ENCODE measurements at regions not wholly inside any gene's neighbourhood (a gene's known extent, or its start where the extent isn't known, plus 50 kb on each side); places are given as distances from the start of the nearest gene placed in this dataset.

GRCh38 chr2:129361688-129362087 lies 617.8 kb upstream of the RAB6C start:
- Histone ChIP-seq H3K27ac (ENCODE audit: insufficient read depth, low read length, poor library complexity, severe bottlenecking) (no peak overlapping the region), H3K36me3 (ENCODE audit: control insufficient read depth, insufficient read depth, low read length) (no peaks in the 10 kb centered on the region), H3K4me3 (ENCODE audit: low read depth, low read length) (no peak overlapping the region), H3K27me3 (ENCODE audit: control insufficient read depth, insufficient read depth, low read length) (no peaks in the 10 kb centered on the region), H3K9me3 (ENCODE audit: control insufficient read depth in 2 of 2, low read length in 2 of 2) (no peaks in the 10 kb centered on the region), H3K4me1 (ENCODE audit: control insufficient read depth, insufficient read depth, low read length, poor library complexity, severe bottlenecking) (no peaks in the 10 kb centered on the region)
- no peak overlapping the region for H3K4me3 Mint-ChIP-seq
- H3K27me3 Mint-ChIP-seq: no peaks in the 10 kb centered on the region
- ATAC-seq (ENCODE audit: low read depth in 2 of 2) (no peak), DNase-seq (no peak)
- H3K36me3 Mint-ChIP-seq: no peaks in the 10 kb centered on the region
- H3K27ac Mint-ChIP-seq: no peak overlapping the region
- no peaks in the 10 kb centered on the region for H3K4me1 Mint-ChIP-seq
- H3K9me3 Mint-ChIP-seq: peaks cover 0 to 5% (median 1%) of the 10 kb centered on the region in 7 donors

- ATAC-seq (ENCODE audit: low read depth in 2 of 2) (no peak), DNase-seq (no peak)
- no peaks in the 10 kb centered on the region for H3K36me3 Mint-ChIP-seq
- H3K27ac Mint-ChIP-seq: no peak overlapping the region
- H3K27me3 ChIP-seq (ENCODE audit: control insufficient read depth, insufficient read depth, low read length): no peaks in the 10 kb centered on the region
- no peak overlapping the region for H3K27ac ChIP-seq (ENCODE audit: insufficient read depth, low read length, poor library complexity, severe bottlenecking)
- peaks cover 0 to 5% (median 1%) of the 10 kb centered on the region in 7 donors for H3K9me3 Mint-ChIP-seq
- no peaks in the 10 kb centered on the region for H3K4me1 ChIP-seq (ENCODE audit: control insufficient read depth, insufficient read depth, low read length, poor library complexity, severe bottlenecking)
- no peak overlapping the region for H3K4me3 Mint-ChIP-seq
- no peaks in the 10 kb centered on the region for H3K4me1 Mint-ChIP-seq
- H3K27me3 Mint-ChIP-seq: no peaks in the 10 kb centered on the region
- H3K4me3 ChIP-seq (ENCODE audit: low read depth, low read length): no peak overlapping the region
- H3K9me3 ChIP-seq (ENCODE audit: control insufficient read depth in 2 of 2, low read length in 2 of 2): no peaks in the 10 kb centered on the region
- no peaks in the 10 kb centered on the region for H3K36me3 ChIP-seq (ENCODE audit: control insufficient read depth, insufficient read depth, low read length)
Measured at GRCh38 chr2:129366263-129366662, 613.2 kb upstream of the RAB6C start.

GRCh38 chr2:129367107-129367506 lies 612.4 kb upstream of the RAB6C start:
- H3K4me3 ChIP-seq (ENCODE audit: low read depth, low read length): no peak overlapping the region
- H3K9me3 Mint-ChIP-seq: peaks cover 0 to 5% (median 1%) of the 10 kb centered on the region in 7 donors
- no peak for ATAC-seq (ENCODE audit: low read depth in 2 of 2)
- no peaks in the 10 kb centered on the region for H3K4me1 Mint-ChIP-seq
- H3K36me3 Mint-ChIP-seq: no peaks in the 10 kb centered on the region
- no peaks in the 10 kb centered on the region for H3K27me3 Mint-ChIP-seq
- H3K27me3 ChIP-seq (ENCODE audit: control insufficient read depth, insufficient read depth, low read length): no peaks in the 10 kb centered on the region
- H3K9me3 ChIP-seq (ENCODE audit: control insufficient read depth in 2 of 2, low read length in 2 of 2): no peaks in the 10 kb centered on the region
- no peak overlapping the region for H3K27ac Mint-ChIP-seq
- H3K36me3 ChIP-seq (ENCODE audit: control insufficient read depth, insufficient read depth, low read length): no peaks in the 10 kb centered on the region
- H3K4me3 Mint-ChIP-seq: no peak overlapping the region
- DNase-seq: no peak
- H3K27ac ChIP-seq (ENCODE audit: insufficient read depth, low read length, poor library complexity, severe bottlenecking): no peak overlapping the region
- H3K4me1 ChIP-seq (ENCODE audit: control insufficient read depth, insufficient read depth, low read length, poor library complexity, severe bottlenecking): no peaks in the 10 kb centered on the region

- DNase-seq: no peak
- Mint-ChIP-seq H3K9me3 (peaks cover 0 to 5% (median 1%) of the 10 kb centered on the region in 7 donors), H3K27ac (no peak overlapping the region)
Measured at GRCh38 chr2:129369437-129369836, 610.0 kb upstream of the RAB6C start.

GRCh38 chr2:129374452-129374851 lies 605.0 kb upstream of the RAB6C start:
- Histone ChIP-seq H3K4me1 (ENCODE audit: control insufficient read depth, insufficient read depth, low read length, poor library complexity, severe bottlenecking) (no peaks in the 10 kb centered on the region), H3K27ac (ENCODE audit: insufficient read depth, low read length, poor library complexity, severe bottlenecking) (no peak overlapping the region), H3K36me3 (ENCODE audit: control insufficient read depth, insufficient read depth, low read length) (no peaks in the 10 kb centered on the region), H3K9me3 (ENCODE audit: control insufficient read depth in 2 of 2, low read length in 2 of 2) (no peaks in the 10 kb centered on the region), H3K4me3 (ENCODE audit: low read depth, low read length) (no peak overlapping the region), H3K27me3 (ENCODE audit: control insufficient read depth, insufficient read depth, low read length) (no peaks in the 10 kb centered on the region)
- Mint-ChIP-seq H3K4me3 (peak overlapping the region in 1 of 4 donors; percentile 90), H3K4me1 (no peaks in the 10 kb centered on the region), H3K9me3 (peaks cover 0 to 4% (median 0%) of the 10 kb centered on the region in 7 donors), H3K27me3 (no peaks in the 10 kb centered on the region), H3K36me3 (no peaks in the 10 kb centered on the region), H3K27ac (no peak overlapping the region)
- DNase-seq: no peak
- no peak for ATAC-seq (ENCODE audit: low read depth in 2 of 2)

More at GRCh38 chr2:129369437-129369836, 610.0 kb upstream of the RAB6C start:
- H3K9me3 ChIP-seq (ENCODE audit: control insufficient read depth in 2 of 2, low read length in 2 of 2): no peaks in the 10 kb centered on the region
- H3K4me1 Mint-ChIP-seq: no peaks in the 10 kb centered on the region
- no peak for ATAC-seq (ENCODE audit: low read depth in 2 of 2)
- H3K4me3 Mint-ChIP-seq: no peak overlapping the region
- H3K36me3 Mint-ChIP-seq: no peaks in the 10 kb centered on the region
- no peak overlapping the region for H3K4me3 ChIP-seq (ENCODE audit: low read depth, low read length)
- H3K27ac ChIP-seq (ENCODE audit: insufficient read depth, low read length, poor library complexity, severe bottlenecking): no peak overlapping the region
- no peaks in the 10 kb centered on the region for H3K27me3 Mint-ChIP-seq
- H3K36me3 ChIP-seq (ENCODE audit: control insufficient read depth, insufficient read depth, low read length): no peaks in the 10 kb centered on the region
- H3K4me1 ChIP-seq (ENCODE audit: control insufficient read depth, insufficient read depth, low read length, poor library complexity, severe bottlenecking): no peaks in the 10 kb centered on the region
- no peaks in the 10 kb centered on the region for H3K27me3 ChIP-seq (ENCODE audit: control insufficient read depth, insufficient read depth, low read length)

- ATAC-seq (ENCODE audit: low read depth in 2 of 2) (no peak), DNase-seq (no peak)
- H3K4me3 ChIP-seq (ENCODE audit: low read depth, low read length): no peak overlapping the region
- Mint-ChIP-seq H3K9me3 (peaks cover 0 to 5% (median 1%) of the 10 kb centered on the region in 7 donors), H3K27me3 (no peaks in the 10 kb centered on the region), H3K4me3 (no peak overlapping the region), H3K27ac (no peak overlapping the region), H3K36me3 (no peaks in the 10 kb centered on the region), H3K4me1 (no peaks in the 10 kb centered on the region)
- no peaks in the 10 kb centered on the region for H3K36me3 ChIP-seq (ENCODE audit: control insufficient read depth, insufficient read depth, low read length)
- no peaks in the 10 kb centered on the region for H3K4me1 ChIP-seq (ENCODE audit: control insufficient read depth, insufficient read depth, low read length, poor library complexity, severe bottlenecking)
- H3K27ac ChIP-seq (ENCODE audit: insufficient read depth, low read length, poor library complexity, severe bottlenecking): no peak overlapping the region
- no peaks in the 10 kb centered on the region for H3K9me3 ChIP-seq (ENCODE audit: control insufficient read depth in 2 of 2, low read length in 2 of 2)
- H3K27me3 ChIP-seq (ENCODE audit: control insufficient read depth, insufficient read depth, low read length): no peaks in the 10 kb centered on the region
Measured at GRCh38 chr2:129375632-129376425, 603.6 kb upstream of the RAB6C start.

- H3K9me3 Mint-ChIP-seq: peaks cover 0 to 5% (median 3%) of the 10 kb centered on the region in 7 donors
- ATAC-seq (ENCODE audit: low read depth in 2 of 2) (no peak), DNase-seq (no peak)
- Histone ChIP-seq H3K4me3 (ENCODE audit: low read depth, low read length) (no peak overlapping the region), H3K27ac (ENCODE audit: insufficient read depth, low read length, poor library complexity, severe bottlenecking) (no peak overlapping the region), H3K36me3 (ENCODE audit: control insufficient read depth, insufficient read depth, low read length) (no peaks in the 10 kb centered on the region), H3K27me3 (ENCODE audit: control insufficient read depth, insufficient read depth, low read length) (no peaks in the 10 kb centered on the region), H3K4me1 (ENCODE audit: control insufficient read depth, insufficient read depth, low read length, poor library complexity, severe bottlenecking) (no peaks in the 10 kb centered on the region), H3K9me3 (ENCODE audit: control insufficient read depth in 2 of 2, low read length in 2 of 2) (no peaks in the 10 kb centered on the region)
- no peak overlapping the region for H3K27ac Mint-ChIP-seq
- no peaks in the 10 kb centered on the region for H3K4me1 Mint-ChIP-seq
- no peak overlapping the region for H3K4me3 Mint-ChIP-seq
- H3K27me3 Mint-ChIP-seq: no peaks in the 10 kb centered on the region
- no peaks in the 10 kb centered on the region for H3K36me3 Mint-ChIP-seq
Measured at GRCh38 chr2:129376426-129377077, 602.9 kb upstream of the RAB6C start.

GRCh38 chr2:129377078-129377469 lies 602.4 kb upstream of the RAB6C start:
- Histone ChIP-seq H3K27me3 (ENCODE audit: control insufficient read depth, insufficient read depth, low read length) (no peaks in the 10 kb centered on the region), H3K36me3 (ENCODE audit: control insufficient read depth, insufficient read depth, low read length) (no peaks in the 10 kb centered on the region), H3K4me3 (ENCODE audit: low read depth, low read length) (no peak overlapping the region), H3K27ac (ENCODE audit: insufficient read depth, low read length, poor library complexity, severe bottlenecking) (no peak overlapping the region), H3K4me1 (ENCODE audit: control insufficient read depth, insufficient read depth, low read length, poor library complexity, severe bottlenecking) (no peaks in the 10 kb centered on the region), H3K9me3 (ENCODE audit: control insufficient read depth in 2 of 2, low read length in 2 of 2) (no peaks in the 10 kb centered on the region)
- ATAC-seq (ENCODE audit: low read depth in 2 of 2) (no peak), DNase-seq (no peak)
- Mint-ChIP-seq H3K4me1 (no peaks in the 10 kb centered on the region), H3K4me3 (no peak overlapping the region), H3K27ac (no peak overlapping the region), H3K36me3 (no peaks in the 10 kb centered on the region), H3K27me3 (no peaks in the 10 kb centered on the region), H3K9me3 (peaks cover 1 to 7% (median 3%) of the 10 kb centered on the region in 7 donors)

Data from CD4-positive, CD25-positive, alpha-beta regulatory T cell (primary cell).